GM23338 (cell line): ENCODE measurements at regions not wholly inside any gene's neighbourhood (a gene's known extent, or its start where the extent isn't known, plus 50 kb on each side); places are given as distances from the start of the nearest gene placed in this dataset.

Experiments
- EZH2phosphoT487 ChIP-seq: fragments of 200-600 bp; sonication (generic); IDR thresholded peaks from one replicate; pipeline ENCODE4 v1.8.1; 2018; ENCODE audit warnings: antibody characterized with exemption; ENCODE audit not compliant: unreplicated experiment
- POLR2AphosphoS5 ChIP-seq: IDR thresholded peaks from 2 replicates; pipeline ENCODE4 v1.6.1; 2016; ENCODE audit warnings: antibody characterized with exemption, low read depth
- TF ChIP-seq, protein P1 (sequence below), 2 experiments: fragments of 200-600 bp in 1 of 2; sonication (generic) in 1 of 2; conservative IDR thresholded peaks; 2 replicates each; pipeline versions ENCODE4 v1.5.1 to v1.6.1; 2016 to 2017; ENCODE audit warnings: antibody characterized with exemption in 2 of 2, low read depth in 2 of 2, mild to moderate bottlenecking in 2 of 2, moderate library complexity in 1 of 2
- TF ChIP-seq, protein P2 (sequence below): IDR thresholded peaks from one replicate; pipeline ENCODE4 v1.6.1; 2018; ENCODE audit warnings: antibody characterized with exemption; ENCODE audit not compliant: unreplicated experiment

DNA sequence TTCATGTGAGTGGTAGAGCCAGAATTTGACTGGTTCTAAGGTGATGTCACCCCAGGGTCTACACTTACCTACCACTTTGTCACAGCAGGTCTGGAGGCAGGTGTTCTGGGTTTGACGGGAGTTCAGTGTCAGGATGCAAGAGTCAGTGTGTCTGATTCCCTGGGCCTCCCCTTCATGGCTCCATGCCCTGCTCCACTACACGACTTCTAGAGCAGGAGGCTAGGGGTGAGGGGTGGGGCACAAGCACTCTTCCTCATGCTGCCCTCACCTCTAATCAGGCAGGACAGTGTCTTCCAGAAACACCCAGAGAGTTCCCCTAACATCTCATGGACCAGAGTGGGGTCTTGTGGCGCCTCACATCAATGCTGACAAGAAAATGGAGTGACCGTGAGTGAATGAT, 118.2 kb downstream of the CDC5L start:
- TF ChIP-seq, protein P1, sequence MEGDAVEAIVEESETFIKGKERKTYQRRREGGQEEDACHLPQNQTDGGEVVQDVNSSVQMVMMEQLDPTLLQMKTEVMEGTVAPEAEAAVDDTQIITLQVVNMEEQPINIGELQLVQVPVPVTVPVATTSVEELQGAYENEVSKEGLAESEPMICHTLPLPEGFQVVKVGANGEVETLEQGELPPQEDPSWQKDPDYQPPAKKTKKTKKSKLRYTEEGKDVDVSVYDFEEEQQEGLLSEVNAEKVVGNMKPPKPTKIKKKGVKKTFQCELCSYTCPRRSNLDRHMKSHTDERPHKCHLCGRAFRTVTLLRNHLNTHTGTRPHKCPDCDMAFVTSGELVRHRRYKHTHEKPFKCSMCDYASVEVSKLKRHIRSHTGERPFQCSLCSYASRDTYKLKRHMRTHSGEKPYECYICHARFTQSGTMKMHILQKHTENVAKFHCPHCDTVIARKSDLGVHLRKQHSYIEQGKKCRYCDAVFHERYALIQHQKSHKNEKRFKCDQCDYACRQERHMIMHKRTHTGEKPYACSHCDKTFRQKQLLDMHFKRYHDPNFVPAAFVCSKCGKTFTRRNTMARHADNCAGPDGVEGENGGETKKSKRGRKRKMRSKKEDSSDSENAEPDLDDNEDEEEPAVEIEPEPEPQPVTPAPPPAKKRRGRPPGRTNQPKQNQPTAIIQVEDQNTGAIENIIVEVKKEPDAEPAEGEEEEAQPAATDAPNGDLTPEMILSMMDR (conservative IDR thresholded peaks at IDR 0.05; ENCODE audit: low read depth in 2 of 2) = no peak
- TF ChIP-seq, protein P2, sequence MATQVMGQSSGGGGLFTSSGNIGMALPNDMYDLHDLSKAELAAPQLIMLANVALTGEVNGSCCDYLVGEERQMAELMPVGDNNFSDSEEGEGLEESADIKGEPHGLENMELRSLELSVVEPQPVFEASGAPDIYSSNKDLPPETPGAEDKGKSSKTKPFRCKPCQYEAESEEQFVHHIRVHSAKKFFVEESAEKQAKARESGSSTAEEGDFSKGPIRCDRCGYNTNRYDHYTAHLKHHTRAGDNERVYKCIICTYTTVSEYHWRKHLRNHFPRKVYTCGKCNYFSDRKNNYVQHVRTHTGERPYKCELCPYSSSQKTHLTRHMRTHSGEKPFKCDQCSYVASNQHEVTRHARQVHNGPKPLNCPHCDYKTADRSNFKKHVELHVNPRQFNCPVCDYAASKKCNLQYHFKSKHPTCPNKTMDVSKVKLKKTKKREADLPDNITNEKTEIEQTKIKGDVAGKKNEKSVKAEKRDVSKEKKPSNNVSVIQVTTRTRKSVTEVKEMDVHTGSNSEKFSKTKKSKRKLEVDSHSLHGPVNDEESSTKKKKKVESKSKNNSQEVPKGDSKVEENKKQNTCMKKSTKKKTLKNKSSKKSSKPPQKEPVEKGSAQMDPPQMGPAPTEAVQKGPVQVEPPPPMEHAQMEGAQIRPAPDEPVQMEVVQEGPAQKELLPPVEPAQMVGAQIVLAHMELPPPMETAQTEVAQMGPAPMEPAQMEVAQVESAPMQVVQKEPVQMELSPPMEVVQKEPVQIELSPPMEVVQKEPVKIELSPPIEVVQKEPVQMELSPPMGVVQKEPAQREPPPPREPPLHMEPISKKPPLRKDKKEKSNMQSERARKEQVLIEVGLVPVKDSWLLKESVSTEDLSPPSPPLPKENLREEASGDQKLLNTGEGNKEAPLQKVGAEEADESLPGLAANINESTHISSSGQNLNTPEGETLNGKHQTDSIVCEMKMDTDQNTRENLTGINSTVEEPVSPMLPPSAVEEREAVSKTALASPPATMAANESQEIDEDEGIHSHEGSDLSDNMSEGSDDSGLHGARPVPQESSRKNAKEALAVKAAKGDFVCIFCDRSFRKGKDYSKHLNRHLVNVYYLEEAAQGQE = no peak
- TF ChIP-seq EZH2phosphoT487 = no peak
- TF ChIP-seq POLR2AphosphoS5 = no peak
